Activated T-helper 2 cell treated with anti-CD3 and anti-CD28 coated beads, Interferon-gamma antibody, Interleukin-2, Interleukin-4, amounts not matched to agents 10 μg/mL and 5 μg/mL and 100 μg/mL, durations not matched to agents 14 hours and 24 hours and 36 hours (primary cell): ENCODE measurements at regions not wholly inside any gene's neighbourhood (a gene's known extent, or its start where the extent isn't known, plus 50 kb on each side); places are given as distances from the start of the nearest gene placed in this dataset.
"Not testable (repeated sequence)": the region's sequence is repeated elsewhere in the genome, so short reads cannot be mapped to it uniquely, and the experiment has no call there.

Experiments
- DNase-seq: peaks from one replicate; pipeline ENCODE4 v3.0.0; 2021; ENCODE audit warnings: low spot score
- H3K27ac Mint-ChIP-seq: one replicate; pipeline ENCODE4 v1.8.0; 2021; ENCODE audit warnings: mixed read lengths
- H3K27me3 Mint-ChIP-seq: one replicate; pipeline ENCODE4 v1.8.0; 2021; ENCODE audit warnings: low read depth, mixed read lengths
- H3K36me3 Mint-ChIP-seq: one replicate; pipeline ENCODE4 v1.8.0; 2021; ENCODE audit warnings: low read depth, mixed read lengths
- H3K4me1 Mint-ChIP-seq: one replicate; pipeline ENCODE4 v1.8.0; 2021; ENCODE audit warnings: low read depth, mixed read lengths
- H3K4me3 Mint-ChIP-seq: one replicate; pipeline ENCODE4 v1.8.0; 2021; ENCODE audit warnings: low read depth, mild to moderate bottlenecking, moderate library complexity, mixed read lengths
- H3K9me3 Mint-ChIP-seq: one replicate; pipeline ENCODE4 v1.8.0; 2021; ENCODE audit warnings: mixed read lengths
- intact Hi-C: fragments of 100-400 bp; cut with micrococcal nuclease; formaldehyde crosslinking; loops from one replicate; pipeline ENCODE4 v1.15.1; 2023

- no peaks in the 10 kb centered on the region for H3K4me1 Mint-ChIP-seq
These were observed 191.4 kb upstream of the DAB2 start for GRCh38 chr5:39616131-39616530.

GRCh38 chr5:39611076-39611475, 186.3 kb upstream of the DAB2 start:
- H3K27ac Mint-ChIP-seq, H3K4me3 Mint-ChIP-seq, intact Hi-C loops, H3K4me1 Mint-ChIP-seq, DNase-seq, H3K9me3 Mint-ChIP-seq, H3K36me3 Mint-ChIP-seq: not testable (repeated sequence)
- peaks cover 13% of the 10 kb centered on the region for H3K27me3 Mint-ChIP-seq

More at GRCh38 chr5:39616131-39616530, 191.4 kb upstream of the DAB2 start:
- Mint-ChIP-seq H3K9me3 (no peaks in the 10 kb centered on the region), H3K4me3 (no peak overlapping the region), H3K36me3 (no peaks in the 10 kb centered on the region), H3K27me3 (peaks cover 10% of the 10 kb centered on the region), H3K27ac (no peak overlapping the region)
- intact Hi-C loops: no loop called here
- DNase-seq: no peak

GRCh38 chr5:39608024-39608423, 183.2 kb upstream of the DAB2 start:
- no peak overlapping the region for H3K27ac Mint-ChIP-seq
- no peaks in the 10 kb centered on the region for H3K4me1 Mint-ChIP-seq
- no peaks in the 10 kb centered on the region for H3K36me3 Mint-ChIP-seq
- H3K9me3 Mint-ChIP-seq: no peaks in the 10 kb centered on the region
- no peak for DNase-seq
- H3K4me3 Mint-ChIP-seq: no peak overlapping the region
- intact Hi-C loops: no loop called here
- H3K27me3 Mint-ChIP-seq: peaks cover 12% of the 10 kb centered on the region

GRCh38 chr5:39606591-39606990, 181.8 kb upstream of the DAB2 start:
- peaks cover 12% of the 10 kb centered on the region for H3K27me3 Mint-ChIP-seq
- no peaks in the 10 kb centered on the region for H3K9me3 Mint-ChIP-seq
- H3K4me1 Mint-ChIP-seq: no peaks in the 10 kb centered on the region
- no peak overlapping the region for H3K4me3 Mint-ChIP-seq
- no peak overlapping the region for H3K27ac Mint-ChIP-seq
- H3K36me3 Mint-ChIP-seq: no peaks in the 10 kb centered on the region
- DNase-seq: no peak
- intact Hi-C loops: no loop called here

GRCh38 chr5:39605588-39606575, 181.1 kb upstream of the DAB2 start:
- Mint-ChIP-seq H3K36me3 (no peaks in the 10 kb centered on the region), H3K4me1 (no peaks in the 10 kb centered on the region), H3K4me3 (no peak overlapping the region), H3K27me3 (peaks cover 12% of the 10 kb centered on the region), H3K9me3 (no peaks in the 10 kb centered on the region), H3K27ac (no peak overlapping the region)
- DNase-seq: no peak
- intact Hi-C loops: no loop called here

- Mint-ChIP-seq H3K36me3 (no peaks in the 10 kb centered on the region), H3K27ac (no peak overlapping the region), H3K4me3 (no peak overlapping the region), H3K27me3 (peaks cover 12% of the 10 kb centered on the region), H3K9me3 (no peaks in the 10 kb centered on the region), H3K4me1 (no peaks in the 10 kb centered on the region)
- no peak for DNase-seq
- intact Hi-C loops: no loop called here
These were observed 180.4 kb upstream of the DAB2 start for GRCh38 chr5:39605145-39605544.

- no peak overlapping the region for H3K4me3 Mint-ChIP-seq
- H3K36me3 Mint-ChIP-seq: no peaks in the 10 kb centered on the region
- intact Hi-C loops: no loop called here
- H3K4me1 Mint-ChIP-seq: no peaks in the 10 kb centered on the region
- peaks cover 12% of the 10 kb centered on the region for H3K27me3 Mint-ChIP-seq
- no peak for DNase-seq
- H3K27ac Mint-ChIP-seq: no peak overlapping the region
- no peaks in the 10 kb centered on the region for H3K9me3 Mint-ChIP-seq
These were observed 179.7 kb upstream of the DAB2 start for GRCh38 chr5:39604491-39604890.

GRCh38 chr5:39599721-39600431, 175.1 kb upstream of the DAB2 start:
- DNase-seq: no peak
- no peaks in the 10 kb centered on the region for H3K36me3 Mint-ChIP-seq
- H3K9me3 Mint-ChIP-seq: no peaks in the 10 kb centered on the region
- intact Hi-C loops: no loop called here
- no peak overlapping the region for H3K4me3 Mint-ChIP-seq
- H3K27me3 Mint-ChIP-seq: peaks cover 30% of the 10 kb centered on the region
- no peaks in the 10 kb centered on the region for H3K4me1 Mint-ChIP-seq
- no peak overlapping the region for H3K27ac Mint-ChIP-seq

GRCh38 chr5:39598661-39599248, 174.0 kb upstream of the DAB2 start:
- H3K27ac Mint-ChIP-seq: no peak overlapping the region
- H3K4me3 Mint-ChIP-seq: no peak overlapping the region
- no peaks in the 10 kb centered on the region for H3K36me3 Mint-ChIP-seq
- no peak for DNase-seq
- H3K27me3 Mint-ChIP-seq: peaks cover 29% of the 10 kb centered on the region
- intact Hi-C loops: no loop called here
- H3K9me3 Mint-ChIP-seq: no peaks in the 10 kb centered on the region
- no peaks in the 10 kb centered on the region for H3K4me1 Mint-ChIP-seq

GRCh38 chr5:39588179-39588578, 163.4 kb upstream of the DAB2 start:
- no peak for DNase-seq
- Mint-ChIP-seq H3K4me3 (no peak overlapping the region), H3K27me3 (peaks cover 34% of the 10 kb centered on the region), H3K36me3 (no peaks in the 10 kb centered on the region), H3K9me3 (no peaks in the 10 kb centered on the region), H3K27ac (no peak overlapping the region), H3K4me1 (no peaks in the 10 kb centered on the region)
- intact Hi-C loops: no loop called here

GRCh38 chr5:39587675-39588074, 162.9 kb upstream of the DAB2 start:
- Mint-ChIP-seq H3K27ac (no peak overlapping the region), H3K9me3 (no peaks in the 10 kb centered on the region), H3K27me3 (peaks cover 34% of the 10 kb centered on the region), H3K36me3 (no peaks in the 10 kb centered on the region), H3K4me3 (no peak overlapping the region), H3K4me1 (no peaks in the 10 kb centered on the region)
- intact Hi-C loops: no loop called here
- no peak for DNase-seq

- no peaks in the 10 kb centered on the region for H3K4me1 Mint-ChIP-seq
- no peaks in the 10 kb centered on the region for H3K36me3 Mint-ChIP-seq
- H3K27me3 Mint-ChIP-seq: peaks cover 36% of the 10 kb centered on the region
- no peak overlapping the region for H3K27ac Mint-ChIP-seq
- DNase-seq: no peak
- H3K4me3 Mint-ChIP-seq: no peak overlapping the region
- no peaks in the 10 kb centered on the region for H3K9me3 Mint-ChIP-seq
- intact Hi-C loops: no loop called here
These were observed 161.4 kb upstream of the DAB2 start for GRCh38 chr5:39586185-39586584.

- H3K27ac Mint-ChIP-seq: no peak overlapping the region
- peaks cover 30% of the 10 kb centered on the region for H3K27me3 Mint-ChIP-seq
- no peak overlapping the region for H3K4me3 Mint-ChIP-seq
- no peak for DNase-seq
- intact Hi-C loops: loop anchor here (5.0 kb wide), 1 partner anchor 1102 kb away; no protein-coding TSS in a partner anchor
- H3K36me3 Mint-ChIP-seq: no peaks in the 10 kb centered on the region
- no peaks in the 10 kb centered on the region for H3K9me3 Mint-ChIP-seq
- peaks cover 2% of the 10 kb centered on the region for H3K4me1 Mint-ChIP-seq
These were observed 160.1 kb upstream of the DAB2 start for GRCh38 chr5:39584927-39585326.
